Esophagus muscularis mucosa (tissue), 3 donors: ENCODE measurements at regions not wholly inside any gene's neighbourhood (a gene's known extent, or its start where the extent isn't known, plus 50 kb on each side); places are given as distances from the start of the nearest gene placed in this dataset.

Experiments
- CTCF ChIP-seq, 3 experiments: fragments of 200-600 bp in 2 of 3; fragments of 450-650 bp in 1 of 3; sonication (generic) in 2 of 3; IDR thresholded peaks; one replicate each; pipeline ENCODE4 v1.5.1; 2017 to 2019; ENCODE audit warnings: antibody characterized with exemption in 3 of 3, mild to moderate bottlenecking in 2 of 3, moderate library complexity in 1 of 3
- POLR2A ChIP-seq: fragments of 450-650 bp; IDR thresholded peaks from one replicate; pipeline ENCODE4 v1.6.1; 2017; ENCODE audit warnings: antibody characterized with exemption, moderate library complexity, mild to moderate bottlenecking, low read depth
- POLR2AphosphoS5 ChIP-seq, 2 donors: sonication (generic); formaldehyde crosslinking; IDR thresholded peaks; one replicate each; pipeline ENCODE4 v1.6.1; 2017; ENCODE audit warnings: antibody characterized with exemption in 2 of 2

- TF ChIP-seq POLR2AphosphoS5 (IDR thresholded peaks at IDR 0.05) (no peak), CTCF (IDR thresholded peaks at IDR 0.05) (no peak), POLR2A (no peak)
Measured at GRCh38 chr4:13088726-13089658, 395.1 kb downstream of the RAB28 start.
